MM.1S (cell line): ENCODE measurements at regions not wholly inside any gene's neighbourhood (a gene's known extent, or its start where the extent isn't known, plus 50 kb on each side); places are given as distances from the start of the nearest gene placed in this dataset.

ENCODE experiments used
- EZH2 ChIP-seq: fragments of 300-600 bp; sonication (generic); optimal IDR thresholded peaks from 2 replicates; pipeline ENCODE3; 2017; ENCODE audit warnings: low read depth, mild to moderate bottlenecking, antibody characterized with exemption, low read length, mixed read lengths
- TF ChIP-seq, protein P1 (sequence below): fragments of 300-600 bp; sonication (generic); IDR thresholded peaks from 2 replicates; pipeline ENCODE4 v1.5.1; 2016; ENCODE audit warnings: antibody characterized with exemption, low read length, mixed read lengths

DNA sequence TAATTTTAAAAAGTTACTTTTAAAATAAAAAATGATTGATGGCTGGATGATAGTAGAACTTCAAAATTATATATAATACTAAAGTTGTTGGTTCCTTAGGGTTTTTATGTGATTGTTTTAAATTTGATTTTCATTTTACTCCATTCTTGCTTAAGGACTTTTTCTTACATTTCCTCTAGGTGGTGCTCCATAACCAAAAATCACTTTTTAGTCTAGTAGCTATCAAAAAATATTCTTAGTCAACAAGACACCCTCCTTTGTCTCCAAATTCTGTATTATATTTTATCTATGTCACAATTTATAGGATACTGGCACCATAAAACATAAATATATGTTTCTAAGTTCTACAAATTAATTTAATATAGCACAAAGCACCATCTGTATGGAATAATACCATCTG lies 67.2 kb upstream of the BRWD3 start:
- no peak for TF ChIP-seq EZH2
- TF ChIP-seq, protein P1, sequence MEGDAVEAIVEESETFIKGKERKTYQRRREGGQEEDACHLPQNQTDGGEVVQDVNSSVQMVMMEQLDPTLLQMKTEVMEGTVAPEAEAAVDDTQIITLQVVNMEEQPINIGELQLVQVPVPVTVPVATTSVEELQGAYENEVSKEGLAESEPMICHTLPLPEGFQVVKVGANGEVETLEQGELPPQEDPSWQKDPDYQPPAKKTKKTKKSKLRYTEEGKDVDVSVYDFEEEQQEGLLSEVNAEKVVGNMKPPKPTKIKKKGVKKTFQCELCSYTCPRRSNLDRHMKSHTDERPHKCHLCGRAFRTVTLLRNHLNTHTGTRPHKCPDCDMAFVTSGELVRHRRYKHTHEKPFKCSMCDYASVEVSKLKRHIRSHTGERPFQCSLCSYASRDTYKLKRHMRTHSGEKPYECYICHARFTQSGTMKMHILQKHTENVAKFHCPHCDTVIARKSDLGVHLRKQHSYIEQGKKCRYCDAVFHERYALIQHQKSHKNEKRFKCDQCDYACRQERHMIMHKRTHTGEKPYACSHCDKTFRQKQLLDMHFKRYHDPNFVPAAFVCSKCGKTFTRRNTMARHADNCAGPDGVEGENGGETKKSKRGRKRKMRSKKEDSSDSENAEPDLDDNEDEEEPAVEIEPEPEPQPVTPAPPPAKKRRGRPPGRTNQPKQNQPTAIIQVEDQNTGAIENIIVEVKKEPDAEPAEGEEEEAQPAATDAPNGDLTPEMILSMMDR = peak; percentile 46
